Heart left ventricle (tissue), 16 donors: ENCODE measurements at regions not wholly inside any gene's neighbourhood (a gene's known extent, or its start where the extent isn't known, plus 50 kb on each side); places are given as distances from the start of the nearest gene placed in this dataset.

ENCODE experiments used
- ATAC-seq, 4 donors: fragments of 200-7000 bp; cut with Tn5 transposase; one replicate each; pipeline ENCODE4 v1.9.1; 2020 to 2022; ENCODE audit warnings: moderate library complexity in 4 of 4, mild to moderate bottlenecking in 3 of 4, moderate number of reproducible peaks in 1 of 4
- DNase-seq, 5 donors: peaks; one replicate each; pipeline ENCODE4 v3.0.0-alpha.2; 2020
- H3K27ac ChIP-seq, 12 donors: fragments of 200-600 bp; sonication (generic) in 4 of 12; one replicate each; pipeline versions ENCODE4 v1.5.0 to v1.8.0; 2016 to 2022; ENCODE audit warnings: mild to moderate bottlenecking in 2 of 12
- H3K27me3 ChIP-seq, 9 donors: fragments of 200-600 bp; sonication (generic) in 2 of 9; one replicate each; pipeline versions ENCODE4 v1.5.1 to v1.8.0; 2016 to 2022; ENCODE audit warnings: mild to moderate bottlenecking in 3 of 9
- H3K36me3 ChIP-seq, 9 donors: fragments of 200-600 bp; sonication (generic) in 2 of 9; one replicate each; pipeline versions ENCODE4 v1.5.0 to v1.8.0; 2018 to 2022; ENCODE audit warnings: mild to moderate bottlenecking in 2 of 9
- H3K4me1 ChIP-seq, 12 donors: fragments of 200-600 bp; sonication (generic) in 4 of 12; one replicate each; pipeline versions ENCODE4 v1.5.0 to v1.8.0; 2016 to 2022; ENCODE audit warnings: mild to moderate bottlenecking in 3 of 12
- H3K4me3 ChIP-seq, 12 donors: fragments of 200-600 bp; sonication (generic) in 4 of 12; one replicate each; pipeline versions ENCODE4 v1.5.0 to v1.8.0; 2017 to 2022; ENCODE audit warnings: mild to moderate bottlenecking in 9 of 12, moderate library complexity in 4 of 12
- H3K9me3 ChIP-seq, 12 donors: fragments of 200-600 bp; sonication (generic) in 4 of 12; one replicate each; pipeline versions ENCODE4 v1.5.0 to v1.8.0; 2016 to 2022; ENCODE audit warnings: mild to moderate bottlenecking in 1 of 12
- POLR2A ChIP-seq, 2 donors: fragments of 450-650 bp; IDR thresholded peaks; one replicate each; pipeline ENCODE4 v1.6.1; 2017; ENCODE audit warnings: antibody characterized with exemption in 2 of 2, mild to moderate bottlenecking in 2 of 2, moderate library complexity in 2 of 2
- WGBS, 4 donors: extraction: QIAGEN DNeasy Blood & Tissue Kit in 2 of 4; methylation state at CpG; one replicate each; pipeline versions ENCODE4 v1.1.5 to v1.1.7; 2013 to 2018; 5-methylcytosine and 5-hydroxymethylcytosine counted together
- intact Hi-C, 10 donors: fragments of 100-400 bp; cut with DNase I; formaldehyde crosslinking; loops; one replicate each; pipeline versions ENCODE4 v1.11.1 to v1.14.2; 2022
- TF ChIP-seq, protein P1 (sequence below), 12 donors: fragments of 200-600 bp; sonication (generic) in 4 of 12; IDR thresholded peaks; one replicate each; pipeline versions ENCODE4 v1.5.0 to v1.8.0; 2018 to 2022; ENCODE audit warnings: antibody characterized with exemption in 12 of 12, mild to moderate bottlenecking in 5 of 12
- donor health status: ischemic (EF 13 %, LVEDD 7.1; RV severe dilation, severe dysfunction).
- donor health status: healthy with polysubstance abuse.
- donor health status: DM: no; HTN: yes; CAD: no.
- donor health status: DM: no; HTN: no; CAD: no.
- donor health status: ischemic (EF 25% LVEDD 6.9; RV normal size, moderate dysfunction).
- donor health status: ischemic (EF 25% LVEDD 5.7; RV mildly dilated, moderate dysfunction).
- donor health status: healthy.
- donor health status: DM: yes; HTN: yes; CAD: no.
- donor health status: ischemic (EF 35%, LVEDD 5.7; RV mildly dilated, moderate dysfunction).
- donor health status: nonischemic (EF 11% LVEDD 7.7; RV severe dilation, severe dysfunction).
- donor health status: DM: yes; HTN: yes; CAD: no.
- donor health status: PGD.
- donor health status: ischemic (EF 29% LVEDD 5.4; RV normal size, mild dysfunction).
- donor health status: nonischemic (EF 23%, LVEDD 6.1; RV moderate dilation, normal function).

DNA sequence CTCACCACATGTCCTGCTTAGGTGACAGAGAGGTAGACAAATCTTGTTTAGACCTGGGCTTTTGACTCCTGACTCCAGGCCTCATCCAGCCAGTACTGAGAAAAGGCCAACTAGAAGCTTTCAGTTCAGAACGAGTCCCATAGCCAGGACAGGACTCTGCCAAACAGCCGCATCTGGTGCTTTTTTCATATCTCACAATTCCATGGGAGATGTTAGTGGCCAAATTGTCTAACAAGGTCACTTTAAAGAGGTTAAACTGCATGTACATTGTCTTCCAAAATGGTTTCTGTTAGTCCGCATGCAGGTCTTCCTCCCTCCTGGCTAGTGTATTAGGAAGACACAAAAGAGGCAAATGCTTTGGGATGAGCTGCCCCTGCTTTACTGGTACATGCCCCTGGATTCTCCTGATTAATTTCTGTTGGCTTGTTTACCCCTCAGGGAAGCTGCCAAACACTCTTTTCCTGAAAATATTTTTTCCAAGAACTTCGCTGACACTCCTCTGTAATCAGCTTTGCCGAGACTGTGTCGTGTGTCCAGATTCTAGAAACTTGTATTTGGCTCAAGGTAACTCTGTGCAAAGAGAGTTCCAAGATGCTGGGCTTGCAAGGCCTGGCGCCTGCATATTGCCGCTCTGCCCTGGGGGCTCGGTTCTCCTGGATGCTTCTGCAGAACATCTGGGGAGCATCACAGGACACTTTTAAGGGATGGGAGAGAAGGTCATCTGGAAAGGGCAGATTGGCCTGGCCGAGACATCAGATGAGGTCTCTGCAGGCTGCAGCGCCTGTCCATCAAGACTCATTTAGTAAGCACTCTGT is 209.2 kb upstream of the APCDD1 start:
- peak in 3 of 4 donors; percentile 2 to 36 (median 25) for ATAC-seq
- Histone ChIP-seq H3K27me3 (peaks cover 0 to 5% (median 0%) of the 10 kb centered on the region in 9 donors), H3K4me1 (peaks cover 0 to 29% (median 8%) of the 10 kb centered on the region in 12 donors), H3K4me3 (no peak overlapping the region), H3K36me3 (no peaks in the 10 kb centered on the region), H3K27ac (peak overlapping the region in 7 of 12 donors; percentile 3 to 50 (median 23)), H3K9me3 (peaks cover 0 to 2% (median 0%) of the 10 kb centered on the region in 12 donors)
- 83 to 90% (median 86%) methylated on average over 11 of the region's 11 CpGs for WGBS, 4 donors
- intact Hi-C loops, result loop anchor here in 3 of 10 donors (5.0 to 10.0 kb wide), 3 partner anchors 190 to 270 kb away; no protein-coding TSS in a partner anchor
- DNase-seq, result peak in 1 of 5 donors; percentile 62
- TF ChIP-seq POLR2A (IDR thresholded peaks at IDR 0.05), result no peak
- TF ChIP-seq, protein P1, sequence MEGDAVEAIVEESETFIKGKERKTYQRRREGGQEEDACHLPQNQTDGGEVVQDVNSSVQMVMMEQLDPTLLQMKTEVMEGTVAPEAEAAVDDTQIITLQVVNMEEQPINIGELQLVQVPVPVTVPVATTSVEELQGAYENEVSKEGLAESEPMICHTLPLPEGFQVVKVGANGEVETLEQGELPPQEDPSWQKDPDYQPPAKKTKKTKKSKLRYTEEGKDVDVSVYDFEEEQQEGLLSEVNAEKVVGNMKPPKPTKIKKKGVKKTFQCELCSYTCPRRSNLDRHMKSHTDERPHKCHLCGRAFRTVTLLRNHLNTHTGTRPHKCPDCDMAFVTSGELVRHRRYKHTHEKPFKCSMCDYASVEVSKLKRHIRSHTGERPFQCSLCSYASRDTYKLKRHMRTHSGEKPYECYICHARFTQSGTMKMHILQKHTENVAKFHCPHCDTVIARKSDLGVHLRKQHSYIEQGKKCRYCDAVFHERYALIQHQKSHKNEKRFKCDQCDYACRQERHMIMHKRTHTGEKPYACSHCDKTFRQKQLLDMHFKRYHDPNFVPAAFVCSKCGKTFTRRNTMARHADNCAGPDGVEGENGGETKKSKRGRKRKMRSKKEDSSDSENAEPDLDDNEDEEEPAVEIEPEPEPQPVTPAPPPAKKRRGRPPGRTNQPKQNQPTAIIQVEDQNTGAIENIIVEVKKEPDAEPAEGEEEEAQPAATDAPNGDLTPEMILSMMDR (IDR thresholded peaks at IDR 0.05), result no peak

DNA sequence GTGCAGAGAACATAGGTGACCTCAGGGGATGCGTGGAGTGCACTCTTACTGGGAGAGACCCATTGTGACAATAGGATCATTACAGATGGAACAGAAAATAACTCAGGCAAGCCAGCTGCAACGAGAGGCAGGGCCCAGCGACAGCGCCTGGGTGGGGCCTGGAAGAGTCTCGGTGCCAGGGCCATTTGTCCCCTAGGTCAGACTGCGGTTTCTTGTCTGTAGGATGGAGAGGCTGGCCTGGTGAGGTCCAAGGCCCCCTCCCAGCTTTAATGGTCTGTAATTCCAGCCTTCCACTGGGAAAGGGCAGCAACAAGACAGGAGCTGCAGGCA is 208.6 kb upstream of the APCDD1 start:
- intact Hi-C loops, result loop anchor here in 3 of 10 donors (5.0 to 10.0 kb wide), 3 partner anchors 191 to 269 kb away; no protein-coding TSS in a partner anchor
- DNase-seq (no peak), ATAC-seq (peak in 1 of 4 donors; percentile 1)
- TF ChIP-seq POLR2A (IDR thresholded peaks at IDR 0.05), result no peak
- TF ChIP-seq, protein P1 (IDR thresholded peaks at IDR 0.05), result no peak
- Histone ChIP-seq H3K9me3 (peaks cover 0 to 4% (median 0%) of the 10 kb centered on the region in 12 donors), H3K27ac (peak overlapping the region in 6 of 12 donors; percentile 23 to 55 (median 42)), H3K36me3 (no peaks in the 10 kb centered on the region), H3K4me3 (no peak overlapping the region), H3K27me3 (peaks cover 0 to 5% (median 0%) of the 10 kb centered on the region in 9 donors), H3K4me1 (peaks cover 0 to 25% (median 6%) of the 10 kb centered on the region in 12 donors)
- WGBS, 4 donors, result 83 to 97% (median 90%) methylated on average over 6 of the region's 6 CpGs

DNA sequence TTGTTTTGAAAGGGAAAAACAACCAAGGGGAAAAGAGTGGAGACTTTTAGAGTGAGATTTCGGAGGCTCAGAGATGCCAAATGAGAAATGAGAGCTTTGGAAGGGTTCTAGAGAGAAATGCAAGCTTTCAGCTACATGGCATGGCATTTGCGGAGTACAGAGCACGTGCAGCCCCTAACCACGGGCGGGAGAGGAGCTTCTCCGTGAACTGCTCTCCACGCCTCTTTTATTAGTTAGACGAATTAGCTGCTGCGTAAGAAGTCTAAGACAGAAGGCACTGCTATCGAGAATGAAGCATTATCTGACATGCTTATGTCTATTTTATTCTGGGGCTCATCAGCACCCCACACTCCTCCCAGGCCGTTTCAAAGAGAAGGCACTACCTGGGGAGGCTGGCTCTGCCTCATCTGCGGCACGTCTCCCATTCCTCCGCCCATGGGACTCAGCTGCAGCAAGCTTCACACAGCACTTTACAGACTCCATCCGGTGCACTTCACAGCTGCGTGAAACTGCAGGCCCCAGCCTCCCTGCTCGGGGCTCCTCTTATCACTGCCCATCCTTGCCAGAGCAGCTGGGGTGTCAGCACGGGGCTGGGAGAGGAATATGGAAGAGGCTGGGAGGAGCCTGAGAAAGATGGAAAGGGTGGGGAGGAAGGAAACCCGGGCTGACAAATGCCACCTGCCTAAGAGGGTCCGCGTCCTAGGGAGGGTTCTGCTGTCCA is 207.3 kb upstream of the APCDD1 start:
- intact Hi-C loops, result loop anchor here in 3 of 10 donors (5.0 to 10.0 kb wide), 3 partner anchors 192 to 268 kb away; no protein-coding TSS in a partner anchor
- peak; percentile 67 to 89 (median 85) for ATAC-seq
- Histone ChIP-seq H3K4me3 (peak overlapping the region in 7 of 12 donors; percentile 9 to 44 (median 26)), H3K9me3 (peaks cover 0 to 4% (median 0%) of the 10 kb centered on the region in 12 donors), H3K4me1 (peaks cover 0 to 25% (median 8%) of the 10 kb centered on the region in 12 donors), H3K27ac (peak overlapping the region in 7 of 12 donors; percentile 38 to 66 (median 55)), H3K27me3 (peaks cover 0 to 5% (median 0%) of the 10 kb centered on the region in 9 donors), H3K36me3 (no peaks in the 10 kb centered on the region)
- TF ChIP-seq, protein P1 (IDR thresholded peaks at IDR 0.05), result no peak
- TF ChIP-seq POLR2A (IDR thresholded peaks at IDR 0.05), result no peak
- peak; percentile 52 to 87 (median 67) for DNase-seq
- whole genome bisulfite sequencing, 4 donors, result 40 to 55% (median 51%) methylated on average over 20 to 21 of the region's 21 CpGs
